Activated naive CD4-positive, alpha-beta T cell treated with anti-CD3 and anti-CD28 coated beads, Interleukin-2, amount 10 ng/mL, durations not matched to agents 7 days and 5 days (primary cell): ENCODE measurements at regions not wholly inside any gene's neighbourhood (a gene's known extent, or its start where the extent isn't known, plus 50 kb on each side); places are given as distances from the start of the nearest gene placed in this dataset.

Source experiments
- CTCF ChIA-PET: fragments of 350-600 bp; sonication (Branson Sonifier 250); formaldehyde crosslinking; loops from one replicate; lab custom pipeline; 2021; ENCODE audit warnings: antibody characterized with exemption; lab: Charles Lee
- DNase-seq: peaks from one replicate; pipeline ENCODE4 v3.0.0-alpha.2; 2020
- H3K27ac Mint-ChIP-seq: one replicate; pipeline ENCODE4 v1.8.0; 2021; ENCODE audit warnings: mild to moderate bottlenecking, moderate library complexity, mixed read lengths
- H3K27me3 Mint-ChIP-seq: one replicate; pipeline ENCODE4 v1.8.0; 2021; ENCODE audit warnings: mild to moderate bottlenecking, mixed read lengths
- H3K36me3 Mint-ChIP-seq: one replicate; pipeline ENCODE4 v1.8.0; 2021; ENCODE audit warnings: mixed read lengths
- H3K4me1 Mint-ChIP-seq: one replicate; pipeline ENCODE4 v1.8.0; 2021; ENCODE audit warnings: mixed read lengths
- H3K4me3 Mint-ChIP-seq: one replicate; pipeline ENCODE4 v1.8.0; 2021; ENCODE audit warnings: mild to moderate bottlenecking, moderate library complexity, mixed read lengths
- H3K9me3 Mint-ChIP-seq: one replicate; pipeline ENCODE4 v1.8.0; 2021; ENCODE audit warnings: mixed read lengths

GRCh38 chr10:6305401-6306321, 102.9 kb downstream of the PFKFB3 start:
- CTCF ChIA-PET, result no interaction called here
- Mint-ChIP-seq H3K27me3 (no peaks in the 10 kb centered on the region), H3K4me3 (no peak overlapping the region), H3K27ac (no peak overlapping the region), H3K9me3 (peaks cover 15% of the 10 kb centered on the region), H3K4me1 (peaks cover 19% of the 10 kb centered on the region), H3K36me3 (peaks cover 22% of the 10 kb centered on the region)
- no peak for DNase-seq

- H3K4me3 Mint-ChIP-seq, result no peak overlapping the region
- peaks cover 17% of the 10 kb centered on the region for H3K36me3 Mint-ChIP-seq
Observed at GRCh38 chr10:6306917-6307316, 104.2 kb downstream of the PFKFB3 start.

GRCh38 chr10:6309816-6310215, 107.1 kb downstream of the PFKFB3 start:
- peaks cover 2% of the 10 kb centered on the region for H3K4me1 Mint-ChIP-seq
- CTCF ChIA-PET, result interaction anchor here (1.1 kb wide), 1 partner anchor 43 kb away, joined by 3 read pairs; no protein-coding TSS in a partner anchor
- H3K36me3 Mint-ChIP-seq, result peaks cover 11% of the 10 kb centered on the region
- H3K4me3 Mint-ChIP-seq, result no peak overlapping the region
- no peak overlapping the region for H3K27ac Mint-ChIP-seq
- peaks cover 2% of the 10 kb centered on the region for H3K27me3 Mint-ChIP-seq
- H3K9me3 Mint-ChIP-seq, result peaks cover 8% of the 10 kb centered on the region
- no peak for DNase-seq

More at GRCh38 chr10:6306917-6307316, 104.2 kb downstream of the PFKFB3 start:
- Mint-ChIP-seq H3K9me3 (peaks cover 12% of the 10 kb centered on the region), H3K27me3 (no peaks in the 10 kb centered on the region), H3K27ac (no peak overlapping the region), H3K4me1 (peaks cover 9% of the 10 kb centered on the region)
- DNase-seq, result no peak
- CTCF ChIA-PET, result interaction anchor here (0.6 kb wide), 1 partner anchor 18 kb away, joined by 3 read pairs; no protein-coding TSS in a partner anchor

- Mint-ChIP-seq H3K27me3 (peaks cover 8% of the 10 kb centered on the region), H3K4me1 (peaks cover 2% of the 10 kb centered on the region), H3K4me3 (no peak overlapping the region), H3K27ac (no peak overlapping the region), H3K36me3 (peaks cover 7% of the 10 kb centered on the region), H3K9me3 (peaks cover 8% of the 10 kb centered on the region)
- CTCF ChIA-PET, result interaction anchor here (1.4 kb wide), 1 partner anchor 91 kb away, joined by 3 read pairs; no protein-coding TSS in a partner anchor
- DNase-seq, result no peak
Observed at GRCh38 chr10:6310977-6311376, 108.2 kb downstream of the PFKFB3 start.

GRCh38 chr10:6311700-6312330, 109.1 kb downstream of the PFKFB3 start:
- peaks cover 7% of the 10 kb centered on the region for H3K36me3 Mint-ChIP-seq
- CTCF ChIA-PET, result interaction anchor here (1.2 to 1.4 kb wide), 2 partner anchors 31 to 90 kb away, joined by 3 read pairs; no protein-coding TSS in a partner anchor
- no peak for DNase-seq
- H3K9me3 Mint-ChIP-seq, result peaks cover 8% of the 10 kb centered on the region
- H3K4me3 Mint-ChIP-seq, result no peak overlapping the region
- H3K4me1 Mint-ChIP-seq, result peaks cover 2% of the 10 kb centered on the region
- peaks cover 8% of the 10 kb centered on the region for H3K27me3 Mint-ChIP-seq
- no peak overlapping the region for H3K27ac Mint-ChIP-seq

- no peak for DNase-seq
- Mint-ChIP-seq H3K9me3 (peaks cover under 1% of the 10 kb centered on the region), H3K4me1 (peaks cover 2% of the 10 kb centered on the region), H3K27me3 (peaks cover 8% of the 10 kb centered on the region), H3K36me3 (peaks cover 3% of the 10 kb centered on the region), H3K27ac (no peak overlapping the region), H3K4me3 (no peak overlapping the region)
- CTCF ChIA-PET, result interaction anchor here (1.1 to 1.2 kb wide), 2 partner anchors 30 to 89 kb away, joined by 3 read pairs; no protein-coding TSS in a partner anchor
Observed at GRCh38 chr10:6312636-6313035, 109.9 kb downstream of the PFKFB3 start.

GRCh38 chr10:6313111-6313895, 110.6 kb downstream of the PFKFB3 start:
- Mint-ChIP-seq H3K9me3 (no peaks in the 10 kb centered on the region), H3K36me3 (peaks cover 2% of the 10 kb centered on the region), H3K4me3 (no peak overlapping the region), H3K27ac (no peak overlapping the region), H3K27me3 (peaks cover 8% of the 10 kb centered on the region), H3K4me1 (peaks cover 2% of the 10 kb centered on the region)
- CTCF ChIA-PET, result interaction anchor here (1.1 kb wide), 1 partner anchor 88 kb away, joined by 3 read pairs; no protein-coding TSS in a partner anchor
- DNase-seq, result no peak

- Mint-ChIP-seq H3K27me3 (peaks cover 8% of the 10 kb centered on the region), H3K4me1 (peaks cover 4% of the 10 kb centered on the region), H3K4me3 (no peak overlapping the region), H3K27ac (no peak overlapping the region), H3K9me3 (no peaks in the 10 kb centered on the region), H3K36me3 (peaks cover 5% of the 10 kb centered on the region)
- CTCF ChIA-PET, result no interaction called here
- DNase-seq, result no peak
Observed at GRCh38 chr10:6314620-6315205, 112.0 kb downstream of the PFKFB3 start.

GRCh38 chr10:6319119-6319518, 116.4 kb downstream of the PFKFB3 start:
- Mint-ChIP-seq H3K27ac (no peak overlapping the region), H3K9me3 (no peaks in the 10 kb centered on the region), H3K36me3 (peaks cover 5% of the 10 kb centered on the region), H3K4me3 (no peak overlapping the region), H3K4me1 (peaks cover 5% of the 10 kb centered on the region), H3K27me3 (peaks cover 8% of the 10 kb centered on the region)
- CTCF ChIA-PET, result no interaction called here
- no peak for DNase-seq

GRCh38 chr10:6320320-6321010, 117.7 kb downstream of the PFKFB3 start:
- CTCF ChIA-PET, result no interaction called here
- Mint-ChIP-seq H3K4me1 (peaks cover 5% of the 10 kb centered on the region), H3K36me3 (peaks cover 5% of the 10 kb centered on the region), H3K4me3 (no peak overlapping the region), H3K27ac (no peak overlapping the region), H3K27me3 (no peaks in the 10 kb centered on the region), H3K9me3 (no peaks in the 10 kb centered on the region)
- DNase-seq, result no peak

GRCh38 chr10:6321880-6322279, 119.1 kb downstream of the PFKFB3 start:
- CTCF ChIA-PET, result no interaction called here
- DNase-seq, result no peak

GRCh38 chr10:6322805-6323204, 120.1 kb downstream of the PFKFB3 start:
- Mint-ChIP-seq H3K4me3 (no peak overlapping the region), H3K27me3 (no peaks in the 10 kb centered on the region), H3K4me1 (peaks cover 5% of the 10 kb centered on the region), H3K9me3 (no peaks in the 10 kb centered on the region), H3K27ac (no peak overlapping the region), H3K36me3 (peaks cover 6% of the 10 kb centered on the region)
- CTCF ChIA-PET, result no interaction called here
- DNase-seq, result no peak

More at GRCh38 chr10:6321880-6322279, 119.1 kb downstream of the PFKFB3 start:
- Mint-ChIP-seq H3K36me3 (peaks cover 5% of the 10 kb centered on the region), H3K4me3 (no peak overlapping the region), H3K27me3 (no peaks in the 10 kb centered on the region), H3K9me3 (no peaks in the 10 kb centered on the region), H3K4me1 (peaks cover 5% of the 10 kb centered on the region), H3K27ac (no peak overlapping the region)
